HepG2 (cell line): ENCODE measurements at regions not wholly inside any gene's neighbourhood (a gene's known extent, or its start where the extent isn't known, plus 50 kb on each side); places are given as distances from the start of the nearest gene placed in this dataset.

Experiments
- ATAC-seq: fragments of 200-7000 bp; cut with Tn5 transposase; 3 replicates; pipeline ENCODE4 v1.9.1; 2020; ENCODE audit warnings: mild to moderate bottlenecking, moderate library complexity
- BruUV-seq: library from RNA; stranded (reverse); fragments of 400-500 nt; replicated peaks from 2 replicates; lab custom pipeline; 2021; lab: Mats Ljungman, UMichigan
- CTCF ChIA-PET: fragments of 300-600 bp; formaldehyde crosslinking; extraction: SDS; loops from one replicate; lab custom pipeline; 2021; ENCODE audit warnings: low total read pairs, inconsistent platforms, low intra/inter-chr PET ratio; lab: Yijun Ruan, JAX
- POLR2A ChIA-PET: fragments of 350-600 bp; sonication (Branson Sonifier 250); formaldehyde crosslinking; loops from one replicate; lab custom pipeline; 2020; ENCODE audit warnings: antibody characterized with exemption, inconsistent platforms; lab: Yijun Ruan, JAX
- DNase-seq: peaks from one replicate; pipeline ENCODE4 v3.0.0-alpha.2; 2015; ENCODE audit warnings: low spot score
- FAIRE-seq: peaks from 3 replicates; lab custom pipeline; 2011; peaks lifted over from hg19 to GRCh38; lab: Jason Lieb, UNC
- H2AFZ ChIP-seq: one replicate; pipeline ENCODE4 v1.6.1; 2011; ENCODE audit warnings: low read length, inconsistent platforms
- H3K27ac ChIP-seq: fragments of 300-600 bp; 3 replicates; pipeline ENCODE4 v1.8.0; 2011; ENCODE audit warnings: mixed run types, mild to moderate bottlenecking, mixed read lengths, low read length, inconsistent platforms; ENCODE audit not compliant: insufficient read depth; ENCODE audit errors: extremely low read length
- H3K27me3 ChIP-seq, 2 experiments: fragments of 200-600 bp in 1 of 2; 2 replicates in 1 of 2; 3 replicates in 1 of 2; pipeline versions ENCODE4 v1.6.0 to v1.8.0; 2011; ENCODE audit warnings: low read length in 2 of 2, mild to moderate bottlenecking in 2 of 2, moderate library complexity in 2 of 2, inconsistent platforms in 1 of 2; ENCODE audit not compliant: insufficient read depth in 2 of 2, control insufficient read depth in 1 of 2
- H3K36me3 ChIP-seq, 2 experiments: fragments of 200-600 bp in 1 of 2; replicated peaks in 1 of 2; 2 replicates in 1 of 2; 3 replicates in 1 of 2; pipeline versions ENCODE4 v1.5.1 to v1.8.0; 2011; ENCODE audit warnings: low read length in 2 of 2, inconsistent platforms in 1 of 2; ENCODE audit not compliant: insufficient read depth in 2 of 2, control insufficient read depth in 1 of 2
- H3K4me1 ChIP-seq: 2 replicates; pipeline ENCODE4 v1.5.1; 2012; ENCODE audit warnings: low read length, inconsistent platforms; ENCODE audit not compliant: insufficient read depth
- H3K4me2 ChIP-seq: 2 replicates; pipeline ENCODE4 v1.6.0; 2011; ENCODE audit warnings: low read depth, low read length, inconsistent platforms
- H3K4me3 ChIP-seq, 3 experiments: fragments of 200-600 bp in 1 of 3; sonication (generic), shearing (Covaris generic) in 1 of 3; replicated peaks in 1 of 3; 2 replicates each; pipeline ENCODE4 v1.5.1; 2011 to 2016; ENCODE audit warnings: low read length in 3 of 3, inconsistent platforms in 2 of 3, low read depth in 2 of 3, mild to moderate bottlenecking in 2 of 3, control low read depth in 1 of 3, mixed read lengths in 1 of 3; ENCODE audit not compliant: insufficient read depth in 1 of 3
- H3K79me2 ChIP-seq: one replicate; pipeline ENCODE4 v1.6.1; 2011; ENCODE audit warnings: low read length, inconsistent platforms; ENCODE audit not compliant: insufficient read depth
- H3K9ac ChIP-seq: 2 replicates; pipeline ENCODE4 v1.6.0; 2011; ENCODE audit warnings: mild to moderate bottlenecking, low read depth, low read length, inconsistent platforms; ENCODE audit not compliant: insufficient read depth
- H3K9me3 ChIP-seq: 2 replicates; pipeline ENCODE4 v1.5.1; 2012; ENCODE audit warnings: mild to moderate bottlenecking, low read length
- H4K20me1 ChIP-seq: 2 replicates; pipeline ENCODE4 v1.6.0; 2011; ENCODE audit warnings: inconsistent platforms, mild to moderate bottlenecking, low read length, moderate library complexity; ENCODE audit not compliant: insufficient read depth
- BRCA1 ChIP-seq: sonication (generic); formaldehyde crosslinking; IDR thresholded peaks from 2 replicates; pipeline ENCODE4 v1.4.0; 2020; ENCODE audit warnings: missing genetic modification reagents
- CAMTA2 ChIP-seq: sonication (generic); formaldehyde crosslinking; IDR thresholded peaks from 2 replicates; pipeline ENCODE4 v1.4.0; 2020; ENCODE audit warnings: mild to moderate bottlenecking, missing genetic modification reagents, borderline replicate concordance
- CBX2 ChIP-seq, 2 experiments: fragments of 200-600 bp in 1 of 2; sonication (generic); formaldehyde crosslinking in 1 of 2; IDR thresholded peaks; 2 replicates each; pipeline versions ENCODE4 v1.7.0 to v1.8.1; 2018 to 2022; ENCODE audit warnings: low read depth in 2 of 2, low read length in 1 of 2, mild to moderate bottlenecking in 1 of 2, missing genetic modification reagents in 1 of 2
- HNRNPK ChIP-seq: fragments of 200-400 bp; formaldehyde crosslinking; IDR thresholded peaks from 2 replicates; pipeline ENCODE4 v1.6.1; 2018; ENCODE audit warnings: low read length, low read depth, moderate library complexity, mild to moderate bottlenecking; ENCODE audit not compliant: poor library complexity, severe bottlenecking
- NAIF1 ChIP-seq: sonication (generic); formaldehyde crosslinking; IDR thresholded peaks from 2 replicates; pipeline ENCODE4 v1.5.0; 2020; ENCODE audit warnings: mild to moderate bottlenecking, missing genetic modification reagents, borderline replicate concordance
- PRMT3 ChIP-seq: sonication (generic); formaldehyde crosslinking; IDR thresholded peaks from 2 replicates; pipeline ENCODE4 v1.8.1; 2022; ENCODE audit warnings: low read depth, mild to moderate bottlenecking, moderate library complexity, missing genetic modification reagents, borderline replicate concordance
- XBP1 ChIP-seq: sonication (generic); formaldehyde crosslinking; IDR thresholded peaks from 2 replicates; pipeline ENCODE4 v1.5.0; 2020; ENCODE audit warnings: missing genetic modification reagents
- ZFP36 ChIP-seq: fragments of 150-350 bp; IDR thresholded peaks from 2 replicates; pipeline ENCODE4 v1.6.1; 2018; ENCODE audit warnings: borderline replicate concordance, low read length, low read depth; ENCODE audit not compliant: partially characterized antibody
- ZHX2 ChIP-seq, 2 experiments: sonication (generic) in 1 of 2; formaldehyde crosslinking in 1 of 2; IDR thresholded peaks; 2 replicates each; pipeline versions ENCODE4 v1.6.1 to v1.9.0; 2014 to 2022; ENCODE audit warnings: antibody characterized with exemption in 1 of 2, borderline replicate concordance in 1 of 2, inconsistent platforms in 1 of 2, low read depth in 1 of 2, missing genetic modification reagents in 1 of 2
- ZNF10 ChIP-seq: sonication (generic); formaldehyde crosslinking; IDR thresholded peaks from 2 replicates; pipeline ENCODE4 v1.4.0; 2020; ENCODE audit warnings: mild to moderate bottlenecking, low read depth, missing genetic modification reagents, borderline replicate concordance
- ZNF460 ChIP-seq: sonication (generic); formaldehyde crosslinking; IDR thresholded peaks from 2 replicates; pipeline ENCODE4 v1.5.1; 2020; ENCODE audit warnings: missing genetic modification reagents, mild to moderate bottlenecking, borderline replicate concordance
- ZNF761 ChIP-seq: sonication (generic); formaldehyde crosslinking; conservative IDR thresholded peaks from 2 replicates; pipeline ENCODE4 v1.4.0; 2020; ENCODE audit warnings: mild to moderate bottlenecking, missing genetic modification reagents
- in situ Hi-C: cut with HindIII; loops from 2 replicates; pipeline ENCODE4 v1.10.0; 2017; ENCODE audit warnings: low pct_unique_long_range_greater_than_20kb; ENCODE audit not compliant: extremely low pct_ligation_motif_present
- intact Hi-C: fragments of 100-400 bp; cut with micrococcal nuclease; formaldehyde crosslinking; loops from one replicate; pipeline ENCODE4 v1.10.0; 2022; ENCODE audit not compliant: unreplicated experiment
- TF ChIP-seq, protein P1 (sequence below): fragments of 450-650 bp; IDR thresholded peaks from 2 replicates; pipeline ENCODE4 v1.6.1; 2017

DNA sequence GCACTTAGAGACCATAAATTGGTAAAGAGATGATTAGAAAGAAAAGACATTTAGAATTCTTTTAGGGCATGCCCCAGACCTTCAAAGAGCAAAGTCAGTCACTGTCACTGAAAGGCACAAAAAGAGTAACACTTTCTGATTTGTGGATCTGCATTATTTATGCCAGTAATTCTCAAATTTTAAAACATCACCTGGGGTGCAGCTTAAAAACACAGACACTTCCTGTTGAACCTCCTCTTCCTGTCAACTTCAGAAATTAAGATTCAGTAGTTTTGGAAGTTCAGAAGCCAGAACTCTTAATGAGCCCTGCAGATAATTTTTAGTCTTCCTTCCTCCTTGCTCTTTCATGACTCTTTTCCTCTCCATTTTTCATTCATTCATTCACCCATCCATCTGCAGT is 137.5 kb downstream of the NRN1 start:
- no peaks in the 10 kb centered on the region for H4K20me1 ChIP-seq
- H3K36me3 ChIP-seq: no peaks in the 10 kb centered on the region
- no peaks in the 10 kb centered on the region for H3K79me2 ChIP-seq
- H3K4me3 ChIP-seq: no peak overlapping the region
- H3K9ac ChIP-seq: no peak overlapping the region
- POLR2A ChIA-PET: no interaction called here
- FAIRE-seq (no peak), DNase-seq (no peak), ATAC-seq (no peak)
- BruUV-seq: no TSS peak
- peaks cover 18% of the 10 kb centered on the region for H3K9me3 ChIP-seq
- no peak overlapping the region for H3K4me2 ChIP-seq
- H2AFZ ChIP-seq: no peak overlapping the region
- intact Hi-C loops: no loop called here
- peaks cover 10% of the 10 kb centered on the region; the same call in 1 of the 2 replicates for H3K4me1 ChIP-seq
- CTCF ChIA-PET: no interaction called here
- TF ChIP-seq XBP1 (no peak), CAMTA2 (no peak), ZNF10 (no peak), NAIF1 (CRISPR knock-in tag) (no peak), ZFP36 (no peak), HNRNPK (no peak), ZNF460 (CRISPR knock-in tag) (no peak), ZHX2 (IDR thresholded peaks at IDR 0.05; ENCODE audit: low read depth) (no peak), ZHX2 (CRISPR knock-in tag; IDR thresholded peaks at IDR 0.05; ENCODE audit: borderline replicate concordance) (no peak), BRCA1 (CRISPR knock-in tag) (no peak), PRMT3 (CRISPR knock-in tag) (no peak), CBX2 (IDR thresholded peaks at IDR 0.05; ENCODE audit: low read depth, low read length) (no peak), CBX2 (CRISPR knock-in tag; IDR thresholded peaks at IDR 0.05; ENCODE audit: low read depth) (no peak), ZNF761 (CRISPR knock-in tag) (no peak)
- TF ChIP-seq, protein P1, sequence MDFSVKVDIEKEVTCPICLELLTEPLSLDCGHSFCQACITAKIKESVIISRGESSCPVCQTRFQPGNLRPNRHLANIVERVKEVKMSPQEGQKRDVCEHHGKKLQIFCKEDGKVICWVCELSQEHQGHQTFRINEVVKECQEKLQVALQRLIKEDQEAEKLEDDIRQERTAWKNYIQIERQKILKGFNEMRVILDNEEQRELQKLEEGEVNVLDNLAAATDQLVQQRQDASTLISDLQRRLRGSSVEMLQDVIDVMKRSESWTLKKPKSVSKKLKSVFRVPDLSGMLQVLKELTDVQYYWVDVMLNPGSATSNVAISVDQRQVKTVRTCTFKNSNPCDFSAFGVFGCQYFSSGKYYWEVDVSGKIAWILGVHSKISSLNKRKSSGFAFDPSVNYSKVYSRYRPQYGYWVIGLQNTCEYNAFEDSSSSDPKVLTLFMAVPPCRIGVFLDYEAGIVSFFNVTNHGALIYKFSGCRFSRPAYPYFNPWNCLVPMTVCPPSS: no peak
- peaks cover 0 to 11% of the 10 kb centered on the region in 2 experiments; a peak in 1 of 5 replicates for H3K27me3 ChIP-seq
- H3K27ac ChIP-seq: no peak overlapping the region
- in situ Hi-C loops: no loop called here
